ENCODE measurements at regions not wholly inside any gene's neighbourhood (a gene's known extent, or its start where the extent isn't known, plus 50 kb on each side); places are given as distances from the start of the nearest gene placed in this dataset.

DNA sequence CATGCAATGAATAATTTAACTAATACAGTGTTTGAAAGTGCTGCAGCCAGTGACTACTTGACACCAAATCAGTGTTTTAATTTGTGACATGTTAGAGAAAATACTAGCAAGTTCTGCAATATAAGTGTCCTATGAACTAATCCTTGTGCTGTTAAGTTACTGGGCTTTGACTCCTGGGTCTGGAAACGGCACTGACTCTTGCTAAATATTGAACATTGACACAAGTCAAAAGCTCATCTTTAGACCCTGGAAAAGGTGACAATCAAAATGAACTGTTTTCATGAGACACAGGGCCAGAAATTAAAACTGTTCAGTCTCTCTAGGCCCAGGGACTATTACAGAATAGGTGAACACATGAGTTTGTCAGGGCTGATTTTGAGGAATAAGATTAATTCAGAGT, 268.1 kb downstream of the IPO8 start:
- ChIA-PET CTCF (no interaction called here), POLR2A (interaction anchor here in 1 of 2 donors (0.6 kb wide), 1 partner anchor 694 kb away, joined by 3 read pairs; no protein-coding TSS in a partner anchor)
- no peaks in the 10 kb centered on the region for H3K4me1 ChIP-seq (ENCODE audit: control insufficient read depth in 1 of 2, extremely low read depth in 1 of 2, insufficient read depth in 2 of 2, low read length in 2 of 2)
- 64% methylated on average over 1 of the region's 1 CpG for WGBS (ENCODE audit: insufficient coverage)
- no peak overlapping the region for H3K4me3 Mint-ChIP-seq
- ATAC-seq (replicated peaks in 1 of 4) (no peak), DNase-seq (no peak)
- no peaks in the 10 kb centered on the region for H3K4me1 Mint-ChIP-seq
- H3K36me3 Mint-ChIP-seq, result no peaks in the 10 kb centered on the region
- H3K36me3 ChIP-seq (ENCODE audit: control insufficient read depth in 2 of 2, extremely low read depth in 1 of 2, insufficient read depth in 1 of 2, low read length in 1 of 2), result no peaks in the 10 kb centered on the region
- no peaks in the 10 kb centered on the region for H3K27me3 Mint-ChIP-seq
- no peaks in the 10 kb centered on the region for H3K9me3 ChIP-seq
- H3K27ac ChIP-seq (ENCODE audit: low read length), result no peak overlapping the region
- H3K27ac Mint-ChIP-seq, result no peak overlapping the region
- H3K27me3 ChIP-seq (replicated peaks in 1 of 2; ENCODE audit: control insufficient read depth in 2 of 2, extremely low read depth in 1 of 2, insufficient read depth in 2 of 2, low read length in 1 of 2), result no peaks in the 10 kb centered on the region
- no peak overlapping the region for H3K4me3 ChIP-seq (ENCODE audit: control insufficient read depth in 1 of 2, extremely low read depth in 1 of 2, low read length in 1 of 2)
- H3K9me3 Mint-ChIP-seq, result peaks cover 0 to 18% (median 4%) of the 10 kb centered on the region in 3 donors

DNA sequence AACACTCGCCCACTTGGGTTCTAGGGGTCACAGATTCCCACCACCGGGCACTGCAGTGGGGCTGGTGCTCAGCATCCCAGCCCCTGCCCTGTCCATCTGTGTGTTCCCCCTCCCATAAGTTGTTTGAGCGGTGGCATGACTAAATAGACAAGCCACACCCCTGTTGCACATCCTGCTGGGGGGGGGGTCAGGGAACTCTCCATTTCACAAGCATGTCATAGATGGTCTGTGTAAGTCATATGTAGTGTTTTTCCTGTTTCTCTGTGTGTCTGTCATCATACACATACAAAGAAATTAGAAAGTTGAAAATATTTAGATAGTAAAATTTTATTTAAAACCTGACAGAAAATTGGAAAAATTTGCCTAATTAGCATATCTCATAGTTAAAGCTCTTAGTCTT, 270.2 kb downstream of the IPO8 start:
- Histone ChIP-seq H3K9me3 (no peaks in the 10 kb centered on the region), H3K27ac (ENCODE audit: low read length) (no peak overlapping the region), H3K36me3 (ENCODE audit: control insufficient read depth in 2 of 2, extremely low read depth in 1 of 2, insufficient read depth in 1 of 2, low read length in 1 of 2) (no peaks in the 10 kb centered on the region), H3K4me1 (ENCODE audit: control insufficient read depth in 1 of 2, extremely low read depth in 1 of 2, insufficient read depth in 2 of 2, low read length in 2 of 2) (no peaks in the 10 kb centered on the region), H3K4me3 (ENCODE audit: control insufficient read depth in 1 of 2, extremely low read depth in 1 of 2, low read length in 1 of 2) (no peak overlapping the region), H3K27me3 (replicated peaks in 1 of 2; ENCODE audit: control insufficient read depth in 2 of 2, extremely low read depth in 1 of 2, insufficient read depth in 2 of 2, low read length in 1 of 2) (no peaks in the 10 kb centered on the region)
- ChIA-PET CTCF (interaction anchor here in 1 of 2 donors (0.5 kb wide), 1 partner anchor 29 kb away, joined by 3 read pairs; no protein-coding TSS in a partner anchor), POLR2A (no interaction called here)
- Mint-ChIP-seq H3K4me3 (no peak overlapping the region), H3K36me3 (no peaks in the 10 kb centered on the region), H3K27me3 (no peaks in the 10 kb centered on the region), H3K9me3 (peaks cover 0 to 17% (median 4%) of the 10 kb centered on the region in 3 donors), H3K27ac (no peak overlapping the region), H3K4me1 (no peaks in the 10 kb centered on the region)
- WGBS (ENCODE audit: insufficient coverage), result 65% methylated on average over 2 of the region's 3 CpGs
- DNase-seq, result no peak
- no peak for ATAC-seq (replicated peaks in 1 of 4)

DNA sequence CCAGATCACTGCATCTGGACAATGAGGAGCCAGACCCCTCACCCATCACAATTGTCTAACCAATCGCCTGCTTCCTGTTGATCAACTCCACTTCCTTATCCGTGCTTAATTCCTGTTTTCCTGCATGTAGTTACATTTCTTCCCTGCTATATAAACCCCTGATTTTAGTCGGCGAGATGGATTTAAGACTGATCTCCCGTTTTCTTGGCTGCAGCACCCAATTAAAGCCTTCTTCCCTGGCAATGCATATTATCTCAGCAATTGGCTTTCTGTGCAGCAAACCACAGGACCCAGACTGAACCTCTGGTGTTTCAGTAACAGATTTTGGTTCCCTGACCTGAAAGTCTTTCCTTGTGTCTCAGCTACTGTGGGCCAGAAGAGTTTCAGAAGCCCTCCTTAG, 272.3 kb downstream of the IPO8 start:
- Histone ChIP-seq H3K4me1 (ENCODE audit: control insufficient read depth in 1 of 2, extremely low read depth in 1 of 2, insufficient read depth in 2 of 2, low read length in 2 of 2) (no peaks in the 10 kb centered on the region), H3K4me3 (ENCODE audit: control insufficient read depth in 1 of 2, extremely low read depth in 1 of 2, low read length in 1 of 2) (no peak overlapping the region), H3K36me3 (ENCODE audit: control insufficient read depth in 2 of 2, extremely low read depth in 1 of 2, insufficient read depth in 1 of 2, low read length in 1 of 2) (no peaks in the 10 kb centered on the region), H3K9me3 (no peaks in the 10 kb centered on the region), H3K27me3 (replicated peaks in 1 of 2; ENCODE audit: control insufficient read depth in 2 of 2, extremely low read depth in 1 of 2, insufficient read depth in 2 of 2, low read length in 1 of 2) (no peaks in the 10 kb centered on the region), H3K27ac (ENCODE audit: low read length) (no peak overlapping the region)
- H3K36me3 Mint-ChIP-seq, result no peaks in the 10 kb centered on the region
- H3K9me3 Mint-ChIP-seq, result peaks cover 3 to 14% (median 4%) of the 10 kb centered on the region in 3 donors
- WGBS (ENCODE audit: insufficient coverage), result 81% methylated on average over 5 of the region's 5 CpGs
- no peak overlapping the region for H3K27ac Mint-ChIP-seq
- CTCF ChIA-PET, result no interaction called here
- POLR2A ChIA-PET, result no interaction called here
- ATAC-seq (replicated peaks in 1 of 4), result no peak
- no peak overlapping the region for H3K4me3 Mint-ChIP-seq
- no peak for DNase-seq
- no peaks in the 10 kb centered on the region for H3K4me1 Mint-ChIP-seq
- H3K27me3 Mint-ChIP-seq, result peaks cover 0 to 2% of the 10 kb centered on the region in 2 donors

DNA sequence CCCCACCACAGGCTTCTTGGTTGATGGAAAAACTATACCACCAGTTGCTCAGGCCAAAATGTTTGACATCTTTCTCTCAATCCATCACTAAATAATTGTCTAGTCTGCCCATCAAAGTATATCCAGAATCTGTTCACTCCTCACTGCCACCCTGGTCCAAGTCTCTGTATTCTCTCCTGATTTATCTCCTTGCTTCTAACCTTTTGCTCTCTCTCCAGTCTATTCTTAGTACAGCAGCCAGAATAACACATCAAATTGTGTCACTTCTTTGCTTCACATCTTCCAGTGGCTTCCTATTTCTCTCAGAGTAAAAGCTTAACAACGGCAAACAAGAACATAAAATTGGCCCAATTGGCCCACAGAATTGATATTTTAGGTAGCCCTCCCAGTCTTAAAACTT, 272.8 kb downstream of the IPO8 start:
- Histone ChIP-seq H3K36me3 (ENCODE audit: control insufficient read depth in 2 of 2, extremely low read depth in 1 of 2, insufficient read depth in 1 of 2, low read length in 1 of 2) (no peaks in the 10 kb centered on the region), H3K27me3 (replicated peaks in 1 of 2; ENCODE audit: control insufficient read depth in 2 of 2, extremely low read depth in 1 of 2, insufficient read depth in 2 of 2, low read length in 1 of 2) (no peaks in the 10 kb centered on the region), H3K27ac (ENCODE audit: low read length) (no peak overlapping the region), H3K4me3 (ENCODE audit: control insufficient read depth in 1 of 2, extremely low read depth in 1 of 2, low read length in 1 of 2) (no peak overlapping the region), H3K4me1 (ENCODE audit: control insufficient read depth in 1 of 2, extremely low read depth in 1 of 2, insufficient read depth in 2 of 2, low read length in 2 of 2) (no peaks in the 10 kb centered on the region), H3K9me3 (no peaks in the 10 kb centered on the region)
- ChIA-PET POLR2A (no interaction called here), CTCF (no interaction called here)
- WGBS (ENCODE audit: insufficient coverage), result 67% methylated on average over 1 of the region's 1 CpG
- DNase-seq (no peak), ATAC-seq (replicated peaks in 1 of 4) (no peak)
- H3K4me1 Mint-ChIP-seq, result no peaks in the 10 kb centered on the region
- H3K4me3 Mint-ChIP-seq, result no peak overlapping the region
- peaks cover 0 to 2% of the 10 kb centered on the region in 2 donors for H3K27me3 Mint-ChIP-seq
- no peak overlapping the region for H3K27ac Mint-ChIP-seq
- peaks cover 3 to 15% (median 4%) of the 10 kb centered on the region in 3 donors for H3K9me3 Mint-ChIP-seq
- H3K36me3 Mint-ChIP-seq, result no peaks in the 10 kb centered on the region

GRCh38 chr12:30420561-30420960, 275.1 kb downstream of the IPO8 start:
- no peaks in the 10 kb centered on the region for H3K27me3 ChIP-seq (replicated peaks in 1 of 2; ENCODE audit: control insufficient read depth in 2 of 2, extremely low read depth in 1 of 2, insufficient read depth in 2 of 2, low read length in 1 of 2)
- H3K4me3 ChIP-seq (ENCODE audit: control insufficient read depth in 1 of 2, extremely low read depth in 1 of 2, low read length in 1 of 2), result no peak overlapping the region
- no peaks in the 10 kb centered on the region for H3K9me3 ChIP-seq
- no peaks in the 10 kb centered on the region for H3K36me3 ChIP-seq (ENCODE audit: control insufficient read depth in 2 of 2, extremely low read depth in 1 of 2, insufficient read depth in 1 of 2, low read length in 1 of 2)
- H3K27me3 Mint-ChIP-seq, result peaks cover 0 to 2% of the 10 kb centered on the region in 2 donors
- peaks cover 3 to 15% (median 4%) of the 10 kb centered on the region in 3 donors for H3K9me3 Mint-ChIP-seq
- DNase-seq (no peak), ATAC-seq (replicated peaks in 1 of 4) (no peak)
- no peak overlapping the region for H3K27ac Mint-ChIP-seq
- H3K27ac ChIP-seq (ENCODE audit: low read length), result no peak overlapping the region
- no peak overlapping the region for H3K4me3 Mint-ChIP-seq
- H3K36me3 Mint-ChIP-seq, result no peaks in the 10 kb centered on the region
- CTCF ChIA-PET, result no interaction called here
- POLR2A ChIA-PET, result no interaction called here
- H3K4me1 Mint-ChIP-seq, result no peaks in the 10 kb centered on the region
- H3K4me1 ChIP-seq (ENCODE audit: control insufficient read depth in 1 of 2, extremely low read depth in 1 of 2, insufficient read depth in 2 of 2, low read length in 2 of 2), result no peaks in the 10 kb centered on the region
- no CpG with 5 or more reads among the region's 3 CpGs for WGBS (ENCODE audit: insufficient coverage)

- ChIA-PET CTCF (interaction anchor here in 1 of 2 donors (0.5 kb wide), 1 partner anchor 206 kb away, joined by 4 read pairs; no protein-coding TSS in a partner anchor), POLR2A (no interaction called here)
- no peaks in the 10 kb centered on the region for H3K9me3 ChIP-seq
- Mint-ChIP-seq H3K27me3 (peaks cover 0 to 2% of the 10 kb centered on the region in 2 donors), H3K27ac (no peak overlapping the region), H3K4me3 (no peak overlapping the region), H3K36me3 (no peaks in the 10 kb centered on the region), H3K9me3 (peaks cover under 1 to 5% (median 3%) of the 10 kb centered on the region in 3 donors), H3K4me1 (no peaks in the 10 kb centered on the region)
- WGBS (ENCODE audit: insufficient coverage), result 75% methylated on average over 2 of the region's 5 CpGs
- no peaks in the 10 kb centered on the region for H3K27me3 ChIP-seq (replicated peaks in 1 of 2; ENCODE audit: control insufficient read depth in 2 of 2, extremely low read depth in 1 of 2, insufficient read depth in 2 of 2, low read length in 1 of 2)
- no peaks in the 10 kb centered on the region for H3K4me1 ChIP-seq (ENCODE audit: control insufficient read depth in 1 of 2, extremely low read depth in 1 of 2, insufficient read depth in 2 of 2, low read length in 2 of 2)
- DNase-seq (no peak), ATAC-seq (replicated peaks in 1 of 4) (no peak)
- no peaks in the 10 kb centered on the region for H3K36me3 ChIP-seq (ENCODE audit: control insufficient read depth in 2 of 2, extremely low read depth in 1 of 2, insufficient read depth in 1 of 2, low read length in 1 of 2)
- H3K27ac ChIP-seq (ENCODE audit: low read length), result no peak overlapping the region
- no peak overlapping the region for H3K4me3 ChIP-seq (ENCODE audit: control insufficient read depth in 1 of 2, extremely low read depth in 1 of 2, low read length in 1 of 2)
These were observed 277.9 kb downstream of the IPO8 start for GRCh38 chr12:30417697-30418231.

DNA sequence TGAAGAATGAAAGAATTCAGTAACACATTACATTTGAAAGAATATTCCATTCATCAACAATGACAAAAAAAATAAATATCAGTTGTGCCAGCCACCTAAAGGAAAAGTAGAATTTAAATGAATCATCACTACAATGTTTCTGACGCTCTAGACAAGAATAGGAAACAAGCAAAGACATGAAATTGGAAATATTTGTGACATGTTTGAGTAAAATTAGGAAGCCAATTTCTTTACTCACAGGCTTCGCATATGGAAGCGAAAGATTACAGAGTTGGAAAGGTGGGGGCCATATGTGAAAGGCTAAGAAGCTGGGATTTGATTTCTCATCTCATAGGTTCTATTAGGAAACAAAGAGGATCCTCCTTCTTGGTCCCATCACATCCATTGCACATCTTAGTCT, 279.0 kb downstream of the IPO8 start:
- no CpG with 5 or more reads among the region's 3 CpGs for WGBS (ENCODE audit: insufficient coverage)
- Histone ChIP-seq H3K4me3 (ENCODE audit: control insufficient read depth in 1 of 2, extremely low read depth in 1 of 2, low read length in 1 of 2) (no peak overlapping the region), H3K27ac (ENCODE audit: low read length) (no peak overlapping the region), H3K36me3 (ENCODE audit: control insufficient read depth in 2 of 2, extremely low read depth in 1 of 2, insufficient read depth in 1 of 2, low read length in 1 of 2) (no peaks in the 10 kb centered on the region), H3K4me1 (ENCODE audit: control insufficient read depth in 1 of 2, extremely low read depth in 1 of 2, insufficient read depth in 2 of 2, low read length in 2 of 2) (no peaks in the 10 kb centered on the region), H3K27me3 (replicated peaks in 1 of 2; ENCODE audit: control insufficient read depth in 2 of 2, extremely low read depth in 1 of 2, insufficient read depth in 2 of 2, low read length in 1 of 2) (no peaks in the 10 kb centered on the region), H3K9me3 (no peaks in the 10 kb centered on the region)
- ATAC-seq (replicated peaks in 1 of 4) (no peak), DNase-seq (no peak)
- Mint-ChIP-seq H3K27ac (no peak overlapping the region), H3K4me1 (no peaks in the 10 kb centered on the region), H3K27me3 (peaks cover 0 to 2% of the 10 kb centered on the region in 2 donors), H3K9me3 (peaks cover 0 to 4% (median 3%) of the 10 kb centered on the region in 3 donors), H3K4me3 (no peak overlapping the region), H3K36me3 (no peaks in the 10 kb centered on the region)
- CTCF ChIA-PET, result no interaction called here
- POLR2A ChIA-PET, result no interaction called here

All from T-cell (primary cell).